AG04450 (cell line): ENCODE measurements at regions not wholly inside any gene's neighbourhood (a gene's known extent, or its start where the extent isn't known, plus 50 kb on each side); places are given as distances from the start of the nearest gene placed in this dataset.

Source experiments
- CTCF ChIA-PET: fragments of 300-600, 350-600 bp; formaldehyde crosslinking; extraction: SDS; loops from one replicate; lab custom pipeline; 2022; ENCODE audit warnings: antibody characterized with exemption, inconsistent platforms; lab: Charles Lee
- POLR2A ChIA-PET: fragments of 350-600 bp; formaldehyde crosslinking; extraction: SDS; loops from one replicate; lab custom pipeline; 2021; ENCODE audit warnings: antibody characterized with exemption, inconsistent platforms; lab: Yijun Ruan, JAX
- DNase-seq: peaks from one replicate; pipeline ENCODE4 v3.0.0-alpha.2; 2011; ENCODE audit warnings: low read depth, low spot score
- H3K27ac ChIP-seq: one replicate; pipeline ENCODE4 v1.5.1; 2012; ENCODE audit warnings: low read depth, low read length, control low read depth
- H3K27me3 ChIP-seq: one replicate; pipeline ENCODE4 v1.6.0; 2012; ENCODE audit warnings: low read length; ENCODE audit not compliant: control insufficient read depth, insufficient read depth
- H3K4me3 ChIP-seq: 2 replicates; pipeline ENCODE4 v1.5.1; 2011; ENCODE audit warnings: mild to moderate bottlenecking, low read depth, low read length, control low read depth
- H3K9me3 ChIP-seq: 2 replicates; pipeline ENCODE4 v1.5.1; 2012; ENCODE audit warnings: low read length; ENCODE audit not compliant: control insufficient read depth, insufficient read depth
- TF ChIP-seq, protein P1 (sequence below): IDR thresholded peaks from 2 replicates; pipeline ENCODE4 v1.5.1; 2011; ENCODE audit warnings: low read depth, low read length, control low read depth, inconsistent platforms

DNA sequence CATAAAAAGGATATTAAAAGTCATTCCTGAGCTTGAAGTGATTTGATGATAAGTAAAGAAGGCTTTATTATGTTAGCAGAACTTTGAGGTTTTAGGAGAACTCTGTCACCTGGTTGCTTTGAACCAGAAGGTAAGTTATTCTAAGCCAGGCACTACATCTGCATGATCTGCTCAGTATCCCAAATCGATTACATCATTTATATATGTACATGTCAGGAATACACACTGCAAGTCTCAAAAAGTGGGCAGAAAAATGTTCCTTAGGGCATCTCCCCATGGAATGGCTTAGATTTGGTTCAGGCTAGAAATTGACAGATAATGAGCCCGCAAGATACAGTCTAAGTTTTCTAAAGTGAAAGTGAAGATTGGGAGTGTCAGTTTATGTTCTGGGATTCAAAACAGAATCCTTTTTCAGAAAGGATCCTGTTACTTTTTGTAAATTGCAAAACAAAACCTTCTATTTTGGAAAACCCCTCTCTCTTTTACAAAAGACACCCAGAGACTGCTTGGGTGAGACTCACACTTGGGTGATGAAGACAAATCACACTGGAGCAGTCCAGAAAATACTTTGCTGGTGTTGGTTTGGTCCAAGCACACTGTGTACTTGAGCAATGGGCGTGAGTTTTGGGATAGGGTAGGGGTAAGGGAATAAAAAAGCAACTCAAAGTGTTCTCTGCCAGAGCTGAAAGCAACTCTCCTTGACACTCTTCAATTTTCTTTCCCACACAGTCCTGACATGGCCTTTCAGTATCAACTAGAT lies 114.5 kb downstream of the FOXD1 start:
- TF ChIP-seq, protein P1, sequence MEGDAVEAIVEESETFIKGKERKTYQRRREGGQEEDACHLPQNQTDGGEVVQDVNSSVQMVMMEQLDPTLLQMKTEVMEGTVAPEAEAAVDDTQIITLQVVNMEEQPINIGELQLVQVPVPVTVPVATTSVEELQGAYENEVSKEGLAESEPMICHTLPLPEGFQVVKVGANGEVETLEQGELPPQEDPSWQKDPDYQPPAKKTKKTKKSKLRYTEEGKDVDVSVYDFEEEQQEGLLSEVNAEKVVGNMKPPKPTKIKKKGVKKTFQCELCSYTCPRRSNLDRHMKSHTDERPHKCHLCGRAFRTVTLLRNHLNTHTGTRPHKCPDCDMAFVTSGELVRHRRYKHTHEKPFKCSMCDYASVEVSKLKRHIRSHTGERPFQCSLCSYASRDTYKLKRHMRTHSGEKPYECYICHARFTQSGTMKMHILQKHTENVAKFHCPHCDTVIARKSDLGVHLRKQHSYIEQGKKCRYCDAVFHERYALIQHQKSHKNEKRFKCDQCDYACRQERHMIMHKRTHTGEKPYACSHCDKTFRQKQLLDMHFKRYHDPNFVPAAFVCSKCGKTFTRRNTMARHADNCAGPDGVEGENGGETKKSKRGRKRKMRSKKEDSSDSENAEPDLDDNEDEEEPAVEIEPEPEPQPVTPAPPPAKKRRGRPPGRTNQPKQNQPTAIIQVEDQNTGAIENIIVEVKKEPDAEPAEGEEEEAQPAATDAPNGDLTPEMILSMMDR: no peak
- Histone ChIP-seq H3K4me3 (no peak overlapping the region), H3K27me3 (no peaks in the 10 kb centered on the region), H3K9me3 (no peaks in the 10 kb centered on the region), H3K27ac (no peak overlapping the region)
- ChIA-PET CTCF (no interaction called here), POLR2A (no interaction called here)
- DNase-seq: no peak

DNA sequence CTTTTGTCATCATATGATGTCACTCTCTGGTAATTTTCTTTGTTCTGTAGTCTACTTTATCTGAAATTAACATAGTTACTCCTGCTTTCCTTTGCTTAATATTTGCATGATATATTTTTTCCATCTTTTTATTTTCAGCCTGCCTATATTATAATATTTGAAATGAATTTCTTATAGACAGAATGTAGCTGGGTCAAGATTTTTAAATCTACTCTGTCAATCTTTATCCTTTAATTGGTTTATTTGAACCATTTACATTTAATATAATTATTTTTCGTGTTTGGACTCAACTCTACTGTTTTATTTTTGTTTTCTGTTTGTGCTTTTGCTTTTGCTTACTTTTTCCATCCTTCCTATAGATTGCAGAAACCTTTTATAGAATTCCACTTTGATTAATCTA lies 118.0 kb downstream of the FOXD1 start:
- Histone ChIP-seq H3K4me3 (no peak overlapping the region), H3K9me3 (peaks cover 2% of the 10 kb centered on the region; the same call in 1 of the 2 replicates), H3K27ac (no peak overlapping the region), H3K27me3 (no peaks in the 10 kb centered on the region)
- ChIA-PET CTCF (no interaction called here), POLR2A (no interaction called here)
- DNase-seq: no peak
- TF ChIP-seq, protein P1: no peak

DNA sequence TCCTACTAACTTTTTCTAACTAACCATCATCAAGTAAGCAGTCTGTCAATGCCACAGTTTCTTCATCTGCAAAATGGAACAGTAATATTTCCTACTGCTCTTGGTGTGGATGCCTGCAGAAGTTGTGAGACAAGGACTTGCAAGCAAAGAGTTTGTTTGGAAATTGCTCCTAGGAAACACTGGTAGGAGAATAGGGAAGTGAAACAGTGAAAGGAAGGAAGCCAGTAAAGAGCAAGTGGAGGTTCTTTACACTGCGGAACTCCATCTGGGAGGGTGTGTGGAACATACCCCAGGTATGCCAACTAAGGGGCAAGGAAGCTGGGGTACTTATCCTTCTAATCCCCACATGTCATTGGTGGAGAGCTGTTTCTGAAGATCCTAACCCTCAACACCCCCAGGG lies 119.9 kb downstream of the FOXD1 start:
- CTCF ChIA-PET: no interaction called here

DNA sequence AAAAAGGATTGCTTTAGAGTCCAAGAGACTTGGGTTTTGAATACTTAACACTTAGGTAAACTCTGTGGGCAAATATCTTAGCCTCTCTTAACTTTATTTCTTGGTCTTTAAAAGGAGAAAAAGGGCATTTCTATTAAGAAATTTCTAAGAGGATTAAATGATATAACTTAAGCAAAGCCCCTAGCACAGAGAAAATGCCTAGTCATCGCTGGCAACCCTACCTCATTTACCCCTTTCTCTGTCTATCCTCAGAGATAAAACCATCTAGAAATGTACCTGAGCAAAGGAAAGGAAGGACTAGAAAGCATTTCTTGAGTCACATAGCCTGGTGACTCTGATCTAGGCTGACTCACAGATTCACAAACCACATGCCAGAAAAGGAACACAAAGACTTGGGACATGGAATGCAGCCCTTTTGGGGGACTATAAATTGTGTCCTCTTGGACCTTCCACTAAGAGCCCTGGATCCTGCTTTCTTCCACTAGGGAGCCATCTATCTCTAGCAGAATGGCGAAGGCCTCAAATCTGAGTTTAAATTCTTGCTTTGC lies 120.6 kb downstream of the FOXD1 start:
- DNase-seq: no peak
- H3K4me3 ChIP-seq: no peak overlapping the region
- TF ChIP-seq, protein P1: no peak
- ChIA-PET POLR2A (no interaction called here), CTCF (no interaction called here)
- H3K9me3 ChIP-seq: peaks cover 2% of the 10 kb centered on the region; the same call in 1 of the 2 replicates
- H3K27ac ChIP-seq: no peak overlapping the region
- H3K27me3 ChIP-seq: no peaks in the 10 kb centered on the region

More for the DNA sequence above, 119.9 kb downstream of the FOXD1 start:
- Histone ChIP-seq H3K27me3 (no peaks in the 10 kb centered on the region), H3K27ac (no peak overlapping the region), H3K9me3 (peaks cover 2% of the 10 kb centered on the region; the same call in 1 of the 2 replicates), H3K4me3 (no peak overlapping the region)
- TF ChIP-seq, protein P1: no peak
- no peak for DNase-seq
- POLR2A ChIA-PET: no interaction called here

DNA sequence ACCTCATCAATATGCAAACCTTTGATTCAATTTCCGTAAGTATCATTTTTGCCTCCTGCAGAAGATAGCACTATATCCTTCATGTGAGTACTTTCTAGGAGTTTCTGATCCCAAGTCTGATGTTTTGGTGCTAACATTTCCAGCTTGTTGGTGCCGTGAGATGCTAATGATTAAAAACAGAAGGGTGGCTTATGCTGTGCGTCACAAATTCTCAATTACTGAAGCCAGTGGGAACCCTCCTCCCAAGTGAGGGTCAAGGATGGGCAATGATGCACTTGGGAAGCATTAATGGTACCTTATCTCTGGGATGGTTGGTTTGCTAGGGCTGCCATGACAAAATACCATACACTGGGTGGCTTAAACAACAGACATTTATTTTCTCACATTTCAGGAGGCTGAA lies 123.0 kb downstream of the FOXD1 start:
- Histone ChIP-seq H3K4me3 (no peak overlapping the region), H3K9me3 (peaks cover 2% of the 10 kb centered on the region; the same call in 1 of the 2 replicates), H3K27ac (no peak overlapping the region), H3K27me3 (no peaks in the 10 kb centered on the region)
- POLR2A ChIA-PET: no interaction called here
- TF ChIP-seq, protein P1: no peak
- CTCF ChIA-PET: no interaction called here
- DNase-seq: no peak
